BJ (cell line): ENCODE measurements at regions not wholly inside any gene's neighbourhood (a gene's known extent, or its start where the extent isn't known, plus 50 kb on each side); places are given as distances from the start of the nearest gene placed in this dataset.

Source experiments
- CTCF ChIA-PET: fragments of 350-600 bp; formaldehyde crosslinking; extraction: SDS; loops from one replicate; lab custom pipeline; 2021; ENCODE audit warnings: antibody characterized with exemption, inconsistent platforms; lab: Yijun Ruan, JAX
- POLR2A ChIA-PET: fragments of 300-600 bp; sonication (Branson Sonifier 250); formaldehyde crosslinking; extraction: SDS; loops from one replicate; lab custom pipeline; 2021; ENCODE audit warnings: antibody characterized with exemption; lab: Charles Lee
- DNase-seq: peaks from one replicate; pipeline ENCODE4 v3.0.0-alpha.2; 2011; ENCODE audit warnings: low read depth
- H3K27me3 ChIP-seq: 2 replicates; pipeline ENCODE4 v1.6.0; 2011; ENCODE audit warnings: low read length; ENCODE audit not compliant: control insufficient read depth, insufficient read depth
- H3K36me3 ChIP-seq: 2 replicates; pipeline ENCODE4 v1.5.1; 2011; ENCODE audit warnings: low read length; ENCODE audit not compliant: control insufficient read depth, insufficient read depth
- H3K4me3 ChIP-seq: 2 replicates; pipeline ENCODE4 v1.5.1; 2011; ENCODE audit warnings: low read depth, mild to moderate bottlenecking, control low read depth, low read length
- TF ChIP-seq, protein P1 (sequence below): IDR thresholded peaks from 2 replicates; pipeline ENCODE4 v1.5.1; 2011; ENCODE audit warnings: low read depth, mild to moderate bottlenecking, control low read depth, inconsistent platforms, low read length, moderate library complexity; ENCODE audit not compliant: insufficient read depth

DNA sequence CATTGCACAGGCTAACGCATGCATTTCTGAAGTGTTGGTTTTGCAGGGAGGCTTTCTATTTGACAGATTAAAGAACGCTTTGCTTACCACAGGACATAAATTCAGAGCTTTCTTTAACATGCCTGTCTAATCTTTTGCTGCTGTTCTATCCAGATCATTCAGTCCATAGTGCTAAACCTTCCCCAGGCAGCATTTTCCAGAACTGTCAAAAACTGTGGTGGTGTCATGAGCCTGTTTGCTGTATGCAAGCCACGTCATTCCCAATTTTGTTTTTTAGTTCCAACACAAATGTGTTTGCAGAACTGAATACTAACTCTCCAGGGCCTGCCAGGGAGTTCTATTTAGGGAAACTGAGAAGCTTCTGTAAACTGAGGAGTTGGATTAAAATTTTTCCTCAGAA lies 390.5 kb upstream of the LYPLAL1 start:
- Histone ChIP-seq H3K4me3 (no peak overlapping the region), H3K36me3 (no peaks in the 10 kb centered on the region), H3K27me3 (peaks cover 1% of the 10 kb centered on the region; the same call in 1 of the 2 replicates)
- ChIA-PET POLR2A (no interaction called here), CTCF (no interaction called here)
- no peak for DNase-seq
- TF ChIP-seq, protein P1, sequence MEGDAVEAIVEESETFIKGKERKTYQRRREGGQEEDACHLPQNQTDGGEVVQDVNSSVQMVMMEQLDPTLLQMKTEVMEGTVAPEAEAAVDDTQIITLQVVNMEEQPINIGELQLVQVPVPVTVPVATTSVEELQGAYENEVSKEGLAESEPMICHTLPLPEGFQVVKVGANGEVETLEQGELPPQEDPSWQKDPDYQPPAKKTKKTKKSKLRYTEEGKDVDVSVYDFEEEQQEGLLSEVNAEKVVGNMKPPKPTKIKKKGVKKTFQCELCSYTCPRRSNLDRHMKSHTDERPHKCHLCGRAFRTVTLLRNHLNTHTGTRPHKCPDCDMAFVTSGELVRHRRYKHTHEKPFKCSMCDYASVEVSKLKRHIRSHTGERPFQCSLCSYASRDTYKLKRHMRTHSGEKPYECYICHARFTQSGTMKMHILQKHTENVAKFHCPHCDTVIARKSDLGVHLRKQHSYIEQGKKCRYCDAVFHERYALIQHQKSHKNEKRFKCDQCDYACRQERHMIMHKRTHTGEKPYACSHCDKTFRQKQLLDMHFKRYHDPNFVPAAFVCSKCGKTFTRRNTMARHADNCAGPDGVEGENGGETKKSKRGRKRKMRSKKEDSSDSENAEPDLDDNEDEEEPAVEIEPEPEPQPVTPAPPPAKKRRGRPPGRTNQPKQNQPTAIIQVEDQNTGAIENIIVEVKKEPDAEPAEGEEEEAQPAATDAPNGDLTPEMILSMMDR, result no peak

DNA sequence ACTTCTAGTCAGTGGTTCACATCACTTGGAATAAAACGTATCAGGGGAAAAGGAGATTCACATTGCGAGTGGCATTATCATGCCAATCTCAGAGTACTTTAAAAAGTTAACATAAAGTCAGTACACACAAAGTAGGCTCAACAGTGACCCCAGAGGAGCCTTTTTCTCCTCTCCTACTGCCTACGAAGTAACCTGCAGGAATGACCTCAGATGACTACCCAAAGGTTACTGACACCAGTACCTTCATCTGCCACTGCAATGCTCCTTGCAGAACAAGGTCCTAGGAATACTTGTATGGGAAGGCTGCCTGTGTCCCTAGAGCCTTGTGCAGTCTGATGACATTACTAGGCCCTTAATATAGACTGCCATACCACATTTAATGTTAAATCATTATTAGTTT lies 389.8 kb upstream of the LYPLAL1 start:
- POLR2A ChIA-PET, result no interaction called here
- no peak for DNase-seq
- TF ChIP-seq, protein P1, result no peak
- Histone ChIP-seq H3K4me3 (no peak overlapping the region), H3K36me3 (no peaks in the 10 kb centered on the region), H3K27me3 (peaks cover 1% of the 10 kb centered on the region; the same call in 1 of the 2 replicates)
- CTCF ChIA-PET, result no interaction called here

DNA sequence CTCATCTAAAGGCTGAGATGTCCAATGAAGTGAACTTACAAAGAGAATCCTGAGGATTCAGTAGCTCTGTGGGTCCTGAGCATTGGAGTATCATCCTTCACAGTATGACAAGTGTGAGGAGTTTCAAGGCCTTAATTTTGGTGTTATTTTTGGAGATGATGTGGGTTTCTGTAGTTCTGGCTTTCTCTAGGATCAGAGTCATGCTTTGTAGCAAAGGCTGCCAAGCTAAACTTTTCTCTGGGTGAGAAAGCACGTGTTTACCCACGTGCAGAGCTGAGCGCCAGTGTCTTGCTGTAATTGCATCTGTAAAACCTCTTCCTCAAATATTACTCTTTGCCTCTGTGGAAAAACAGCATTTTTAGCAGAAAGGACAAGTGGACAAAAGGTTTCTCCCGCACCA lies 387.8 kb upstream of the LYPLAL1 start:
- ChIA-PET CTCF (no interaction called here), POLR2A (no interaction called here)
- Histone ChIP-seq H3K27me3 (no peaks in the 10 kb centered on the region), H3K36me3 (no peaks in the 10 kb centered on the region), H3K4me3 (no peak overlapping the region)
- TF ChIP-seq, protein P1, result no peak
- DNase-seq, result peak; percentile 12

DNA sequence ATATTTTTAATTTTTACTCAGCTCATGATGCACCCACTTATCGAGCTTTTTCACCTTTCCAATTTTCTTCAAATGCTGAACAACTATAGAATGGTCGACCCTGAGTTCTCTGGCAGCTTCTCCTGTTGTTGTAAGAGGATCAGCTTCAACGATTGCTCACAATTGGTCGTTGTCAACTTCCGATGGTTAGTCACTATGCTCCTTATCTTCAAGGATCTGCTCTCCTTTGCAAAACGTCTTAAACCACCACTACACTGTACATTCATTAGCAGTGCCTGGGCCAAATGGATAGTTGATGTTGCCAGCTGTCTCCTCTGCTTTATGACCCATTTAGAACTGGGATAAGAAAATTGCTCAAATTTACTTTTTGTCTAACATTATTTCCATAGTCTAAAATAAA lies 385.9 kb upstream of the LYPLAL1 start:
- no peak overlapping the region for H3K4me3 ChIP-seq
- POLR2A ChIA-PET, result no interaction called here

DNA sequence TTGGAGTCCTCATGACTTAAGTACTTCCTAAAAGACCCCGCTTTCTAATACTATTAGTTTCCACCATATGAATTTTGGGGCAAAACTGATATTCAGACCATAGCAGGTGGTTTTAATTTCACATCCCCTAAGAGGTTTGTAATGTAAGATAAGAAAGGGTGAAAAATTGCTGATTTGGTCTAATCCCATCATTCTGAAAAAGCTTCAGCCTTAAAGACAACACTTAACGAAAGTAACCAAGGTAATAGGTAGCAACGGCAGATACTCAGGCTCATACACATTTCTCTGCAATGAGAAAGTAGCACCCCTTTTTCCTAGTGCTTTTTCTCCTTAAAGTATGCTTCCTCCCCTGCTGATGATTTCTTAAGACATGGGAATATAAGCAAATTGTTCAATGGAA lies 376.9 kb upstream of the LYPLAL1 start:
- ChIA-PET POLR2A (no interaction called here), CTCF (interaction anchor here (1.2 kb wide), 1 partner anchor 43 kb away, joined by 3 read pairs; no protein-coding TSS in a partner anchor)
- H3K4me3 ChIP-seq, result no peak overlapping the region
- H3K36me3 ChIP-seq, result no peaks in the 10 kb centered on the region
- TF ChIP-seq, protein P1, result no peak
- DNase-seq, result no peak
- H3K27me3 ChIP-seq, result no peaks in the 10 kb centered on the region

More for the DNA sequence above, 385.9 kb upstream of the LYPLAL1 start:
- TF ChIP-seq, protein P1, result no peak
- DNase-seq, result no peak
- Histone ChIP-seq H3K36me3 (no peaks in the 10 kb centered on the region), H3K27me3 (no peaks in the 10 kb centered on the region)
- CTCF ChIA-PET, result no interaction called here
